ENCODE measurements at regions not wholly inside any gene's neighbourhood (a gene's known extent, or its start where the extent isn't known, plus 50 kb on each side); places are given as distances from the start of the nearest gene placed in this dataset.

GRCh38 chr5:155935723-155936122 is 391.2 kb upstream of the SGCD start:
- Histone ChIP-seq H3K27me3 (replicated peaks; ENCODE audit: control insufficient read depth, insufficient read depth, low read length) (no peaks in the 10 kb centered on the region), H3K36me3 (ENCODE audit: control insufficient read depth, insufficient read depth, low read length) (no peaks in the 10 kb centered on the region), H3K4me3 (replicated peaks; ENCODE audit: low read depth, low read length) (no peak overlapping the region)
- no peak for TF ChIP-seq CTCF (IDR thresholded peaks at IDR 0.05; ENCODE audit: insufficient read depth, low read length, poor library complexity, severe bottlenecking)
- no peak for DNase-seq (ENCODE audit: extremely low read depth, insufficient read length)

GRCh38 chr5:155936520-155937406 is 390.2 kb upstream of the SGCD start:
- no peak for DNase-seq (ENCODE audit: extremely low read depth, insufficient read length)
- Histone ChIP-seq H3K27me3 (replicated peaks; ENCODE audit: control insufficient read depth, insufficient read depth, low read length) (no peaks in the 10 kb centered on the region), H3K4me3 (replicated peaks; ENCODE audit: low read depth, low read length) (no peak overlapping the region), H3K36me3 (ENCODE audit: control insufficient read depth, insufficient read depth, low read length) (no peaks in the 10 kb centered on the region)
- no peak for TF ChIP-seq CTCF (IDR thresholded peaks at IDR 0.05; ENCODE audit: insufficient read depth, low read length, poor library complexity, severe bottlenecking)

- Histone ChIP-seq H3K36me3 (ENCODE audit: control insufficient read depth, insufficient read depth, low read length) (no peaks in the 10 kb centered on the region), H3K4me3 (replicated peaks; ENCODE audit: low read depth, low read length) (no peak overlapping the region), H3K27me3 (replicated peaks; ENCODE audit: control insufficient read depth, insufficient read depth, low read length) (no peaks in the 10 kb centered on the region)
- no peak for DNase-seq (ENCODE audit: extremely low read depth, insufficient read length)
- no peak for TF ChIP-seq CTCF (IDR thresholded peaks at IDR 0.05; ENCODE audit: insufficient read depth, low read length, poor library complexity, severe bottlenecking)
These were observed 388.9 kb upstream of the SGCD start for GRCh38 chr5:155938051-155938450.

GRCh38 chr5:155941340-155941739 is 385.6 kb upstream of the SGCD start:
- Histone ChIP-seq H3K27me3 (replicated peaks; ENCODE audit: control insufficient read depth, insufficient read depth, low read length) (no peaks in the 10 kb centered on the region), H3K4me3 (replicated peaks; ENCODE audit: low read depth, low read length) (no peak overlapping the region), H3K36me3 (ENCODE audit: control insufficient read depth, insufficient read depth, low read length) (no peaks in the 10 kb centered on the region)
- TF ChIP-seq CTCF (IDR thresholded peaks at IDR 0.05; ENCODE audit: insufficient read depth, low read length, poor library complexity, severe bottlenecking), result no peak
- DNase-seq (ENCODE audit: extremely low read depth, insufficient read length), result no peak

GRCh38 chr5:155943516-155944407 is 383.2 kb upstream of the SGCD start:
- no peak overlapping the region for H3K4me3 ChIP-seq (replicated peaks; ENCODE audit: low read depth, low read length)
- DNase-seq (ENCODE audit: extremely low read depth, insufficient read length), result no peak
- peak; percentile 84 for TF ChIP-seq CTCF (IDR thresholded peaks at IDR 0.05; ENCODE audit: insufficient read depth, low read length, poor library complexity, severe bottlenecking)
- H3K36me3 ChIP-seq (ENCODE audit: control insufficient read depth, insufficient read depth, low read length), result no peaks in the 10 kb centered on the region
- H3K27me3 ChIP-seq (replicated peaks; ENCODE audit: control insufficient read depth, insufficient read depth, low read length), result no peaks in the 10 kb centered on the region

Data from GM06990 (cell line).